HEK293 (cell line): ENCODE measurements at regions not wholly inside any gene's neighbourhood (a gene's known extent, or its start where the extent isn't known, plus 50 kb on each side); places are given as distances from the start of the nearest gene placed in this dataset.

Experiments used
- CTCF ChIA-PET: fragments of 350-600 bp; formaldehyde crosslinking; extraction: SDS; loops from one replicate; lab custom pipeline; 2021; ENCODE audit warnings: antibody characterized with exemption; lab: Yijun Ruan, JAX
- POLR2A ChIA-PET: fragments of 300-600 bp; formaldehyde crosslinking; extraction: SDS; loops from one replicate; lab custom pipeline; 2020; ENCODE audit warnings: antibody characterized with exemption, inconsistent platforms; lab: Yijun Ruan, JAX
- H3K27ac ChIP-seq: fragments of 200-500 bp; sonication (Bioruptor generic); 2 replicates; pipeline ENCODE4 v1.5.1; 2014; ENCODE audit warnings: low read depth, low read length, control low read depth, inconsistent platforms; ENCODE audit errors: extremely low read depth
- H3K36me3 ChIP-seq, 2 experiments: fragments of 200-500 bp in 1 of 2; sonication (Bioruptor generic) in 1 of 2; 1 replicate in 1 of 2; 2 replicates in 1 of 2; pipeline ENCODE4 v1.5.1; 2014 to 2017; ENCODE audit warnings: inconsistent platforms in 2 of 2, low read length in 2 of 2; ENCODE audit not compliant: control insufficient read depth in 2 of 2, insufficient read depth in 1 of 2
- H3K4me1 ChIP-seq: fragments of 200-500 bp; sonication (Bioruptor generic); 2 replicates; pipeline ENCODE4 v1.5.1; 2014; ENCODE audit warnings: mild to moderate bottlenecking, low read length, inconsistent platforms; ENCODE audit not compliant: control insufficient read depth, insufficient read depth
- H3K4me3 ChIP-seq: 2 replicates; pipeline ENCODE4 v1.5.1; 2011; ENCODE audit warnings: low read depth, mild to moderate bottlenecking, control low read depth, low read length, moderate library complexity
- H3K9me3 ChIP-seq: fragments of 200-500 bp; sonication (Bioruptor generic); 2 replicates; pipeline ENCODE4 v1.5.1; 2014; ENCODE audit warnings: low read depth, low read length, inconsistent platforms; ENCODE audit not compliant: control insufficient read depth, insufficient read depth
- GLIS1 ChIP-seq: fragments of 450-650 bp; formaldehyde crosslinking; IDR thresholded peaks from 2 replicates; pipeline ENCODE4 v1.5.1; 2016; ENCODE audit warnings: missing biosample characterization, missing genetic modification characterization
- PRDM1 ChIP-seq: fragments of 450-650 bp; formaldehyde crosslinking; IDR thresholded peaks from 2 replicates; pipeline ENCODE4; 2016; ENCODE audit warnings: missing biosample characterization, missing genetic modification characterization
- PRDM6 ChIP-seq: fragments of 450-650 bp; formaldehyde crosslinking; IDR thresholded peaks from 2 replicates; pipeline ENCODE4 v1.5.1; 2017; ENCODE audit warnings: missing biosample characterization, missing genetic modification characterization
- ZBTB49 ChIP-seq: fragments of 450-650 bp; formaldehyde crosslinking; IDR thresholded peaks from 2 replicates; pipeline ENCODE4 v1.5.1; 2016; ENCODE audit warnings: missing biosample characterization, missing genetic modification characterization, low read depth
- ZNF146 ChIP-seq: fragments of 450-650 bp; formaldehyde crosslinking; IDR thresholded peaks from 2 replicates; pipeline ENCODE4 v1.5.1; 2016; ENCODE audit warnings: missing biosample characterization, missing genetic modification characterization
- ZNF155 ChIP-seq: fragments of 450-650 bp; formaldehyde crosslinking; IDR thresholded peaks from 2 replicates; pipeline ENCODE4 v1.5.1; 2016; ENCODE audit warnings: missing biosample characterization, missing genetic modification characterization
- ZNF157 ChIP-seq: fragments of 450-650 bp; formaldehyde crosslinking; IDR thresholded peaks from 2 replicates; pipeline ENCODE4 v1.5.1; 2016; ENCODE audit warnings: missing biosample characterization, missing genetic modification characterization
- ZNF18 ChIP-seq: fragments of 450-650 bp; formaldehyde crosslinking; IDR thresholded peaks from 2 replicates; pipeline ENCODE4 v1.5.1; 2016; ENCODE audit warnings: missing biosample characterization, missing genetic modification characterization
- ZNF184 ChIP-seq: fragments of 450-650 bp; IDR thresholded peaks from 2 replicates; pipeline ENCODE4 v1.5.1; 2018; ENCODE audit warnings: missing biosample characterization, mild to moderate bottlenecking, missing genetic modification characterization
- ZNF223 ChIP-seq: fragments of 450-650 bp; formaldehyde crosslinking; IDR thresholded peaks from 2 replicates; pipeline ENCODE4 v1.5.1; 2016; ENCODE audit warnings: missing biosample characterization, missing genetic modification characterization
- ZNF416 ChIP-seq: fragments of 450-650 bp; formaldehyde crosslinking; IDR thresholded peaks from 2 replicates; pipeline ENCODE4 v1.5.1; 2016; ENCODE audit warnings: missing biosample characterization, missing genetic modification characterization
- ZNF513 ChIP-seq: fragments of 450-650 bp; IDR thresholded peaks from 2 replicates; pipeline ENCODE4 v1.5.1; 2018; ENCODE audit warnings: missing biosample characterization, missing genetic modification characterization
- ZNF530 ChIP-seq: fragments of 450-650 bp; formaldehyde crosslinking; IDR thresholded peaks from 2 replicates; pipeline ENCODE4 v1.5.1; 2016; ENCODE audit warnings: low read depth, missing biosample characterization, missing genetic modification characterization
- ZNF626 ChIP-seq: fragments of 450-650 bp; sonication (Bioruptor Pico); formaldehyde crosslinking; IDR thresholded peaks from 2 replicates; pipeline ENCODE4 v1.5.1; 2018; ENCODE audit warnings: missing biosample characterization, missing genetic modification characterization, inconsistent platforms
- ZNF670 ChIP-seq: fragments of 450-650 bp; formaldehyde crosslinking; IDR thresholded peaks from 2 replicates; pipeline ENCODE4 v1.5.1; 2016; ENCODE audit warnings: missing biosample characterization, missing genetic modification characterization, low read depth

GRCh38 chr11:116388146-116388545 is 384.6 kb downstream of the BUD13 start:
- CTCF ChIA-PET, result interaction anchor here (0.6 to 0.9 kb wide), 2 partner anchors 26 to 111 kb away, joined by 3 read pairs; no protein-coding TSS in a partner anchor
- POLR2A ChIA-PET, result no interaction called here
- no peak overlapping the region for H3K27ac ChIP-seq

GRCh38 chr11:116387641-116388040 is 385.1 kb downstream of the BUD13 start:
- TF ChIP-seq ZBTB49 (tag by site-specific recombination), result no peak
- TF ChIP-seq ZNF416 (tag by site-specific recombination), result no peak
- TF ChIP-seq ZNF670 (tag by site-specific recombination), result no peak
- no peak for TF ChIP-seq ZNF18 (tag by site-specific recombination)
- no peak for TF ChIP-seq ZNF626 (tag by site-specific recombination)
- TF ChIP-seq ZNF155, result no peak
- no peak for TF ChIP-seq ZNF184 (tag by site-specific recombination)
- H3K36me3 ChIP-seq, result no peaks in the 10 kb centered on the region
- no peak overlapping the region for H3K27ac ChIP-seq
- H3K4me3 ChIP-seq, result no peak overlapping the region
- no peaks in the 10 kb centered on the region for H3K4me1 ChIP-seq
- no peaks in the 10 kb centered on the region for H3K9me3 ChIP-seq
- CTCF ChIA-PET, result interaction anchor here (0.6 to 0.9 kb wide), 2 partner anchors 27 to 112 kb away, joined by 3 read pairs; no protein-coding TSS in a partner anchor
- POLR2A ChIA-PET, result interaction anchor here (0.5 kb wide), 1 partner anchor 13 kb away, joined by 7 read pairs; no protein-coding TSS in a partner anchor

More at GRCh38 chr11:116388146-116388545, 384.6 kb downstream of the BUD13 start:
- no peaks in the 10 kb centered on the region for H3K36me3 ChIP-seq
- no peaks in the 10 kb centered on the region for H3K4me1 ChIP-seq
- TF ChIP-seq GLIS1 (no peak), ZNF157 (tag by site-specific recombination) (no peak), PRDM6 (tag by site-specific recombination) (no peak), ZNF530 (tag by site-specific recombination) (no peak), PRDM1 (tag by site-specific recombination) (no peak), ZNF146 (no peak)
- TF ChIP-seq, all 188 proteins: peak for 0
- Histone ChIP-seq H3K4me3 (no peak overlapping the region), H3K9me3 (no peaks in the 10 kb centered on the region)

GRCh38 chr11:116386118-116386699 is 386.6 kb downstream of the BUD13 start:
- ChIA-PET POLR2A (no interaction called here), CTCF (interaction anchor here (0.6 kb wide), 1 partner anchor 114 kb away, joined by 3 read pairs; no protein-coding TSS in a partner anchor)
- no peaks in the 10 kb centered on the region for H3K4me1 ChIP-seq
- no peak overlapping the region for H3K27ac ChIP-seq
- H3K9me3 ChIP-seq, result no peaks in the 10 kb centered on the region
- no peaks in the 10 kb centered on the region for H3K36me3 ChIP-seq
- H3K4me3 ChIP-seq, result no peak overlapping the region
- TF ChIP-seq ZNF223 (tag by site-specific recombination) (no peak), ZNF513 (tag by site-specific recombination) (no peak)
